HG03064 (cell line): ENCODE measurements at regions not wholly inside any gene's neighbourhood (a gene's known extent, or its start where the extent isn't known, plus 50 kb on each side); places are given as distances from the start of the nearest gene placed in this dataset.

ENCODE experiments used
- ATAC-seq: cut with Tn5 transposase; IDR thresholded peaks from one replicate; pipeline ENCODE4 v1.9.1; 2021; ENCODE audit warnings: low read depth; ENCODE audit not compliant: unreplicated experiment

DNA sequence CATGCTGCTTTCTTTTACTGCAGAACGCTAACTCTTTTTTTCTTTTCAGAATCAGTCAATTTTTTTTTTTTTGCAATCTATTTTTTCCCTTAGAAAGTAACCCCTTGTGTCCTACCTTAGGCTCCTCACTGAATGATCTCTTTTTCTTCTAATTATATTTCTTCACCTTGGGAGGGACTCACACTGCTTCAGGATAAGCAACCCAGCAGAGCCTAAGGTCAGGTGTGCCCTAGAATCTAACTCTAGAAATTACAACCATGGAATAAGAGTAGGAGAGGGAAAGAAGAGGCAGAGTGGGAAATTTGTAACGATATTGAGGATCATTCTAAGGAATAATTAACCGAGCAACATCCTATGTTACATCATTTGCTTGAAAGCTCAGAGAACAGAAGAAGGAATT lies 564.0 kb upstream of the MEF2C start:
- ATAC-seq: no peak

DNA sequence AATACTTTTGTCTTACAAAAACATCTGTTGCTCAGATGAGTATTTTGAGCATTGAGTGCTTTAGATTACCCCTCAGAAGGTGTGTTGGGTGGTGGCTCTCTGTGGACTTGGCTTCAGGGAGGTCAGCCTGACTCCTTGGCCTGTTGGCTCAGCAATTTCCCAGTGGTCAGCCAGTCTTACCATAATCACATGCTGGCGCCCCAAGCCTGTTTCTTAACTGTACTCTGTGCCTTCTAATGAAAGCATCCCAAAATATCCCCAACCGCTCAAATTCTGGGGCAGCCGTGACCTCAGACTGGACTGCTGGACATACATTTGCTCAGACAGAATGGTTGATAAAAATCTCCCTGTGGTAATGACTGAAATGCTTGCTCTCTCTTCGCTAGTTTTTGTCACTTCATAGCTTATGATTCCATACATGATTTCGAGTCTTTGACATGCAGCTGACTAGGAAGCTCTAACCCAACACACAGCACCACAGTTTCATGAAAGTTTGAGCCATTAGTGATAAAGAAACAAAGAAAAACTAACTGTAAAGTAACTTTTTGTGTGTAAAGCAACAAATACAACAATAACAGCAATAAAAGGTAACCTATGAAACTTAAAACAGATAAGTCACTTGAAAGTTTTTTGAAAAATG lies 562.2 kb upstream of the MEF2C start:
- ATAC-seq: peak; percentile 53

DNA sequence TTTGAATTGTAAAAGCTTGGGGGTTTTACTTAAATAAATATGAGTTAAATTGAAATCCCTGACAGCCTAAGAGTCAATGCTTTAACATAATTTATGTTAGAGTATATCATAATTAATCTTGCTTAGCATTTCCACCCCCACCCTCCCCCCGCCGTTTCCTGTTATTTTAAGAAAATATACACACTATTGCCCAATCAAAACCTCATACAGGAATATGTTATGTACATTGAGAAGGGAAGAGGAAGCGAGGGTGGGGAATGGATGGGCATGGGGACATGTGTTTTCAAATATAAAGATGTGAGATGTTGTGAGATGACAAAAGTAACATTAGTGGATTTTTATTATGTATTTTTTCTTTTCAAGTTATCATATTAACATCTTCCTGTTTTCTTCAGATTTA lies 561.1 kb upstream of the MEF2C start:
- ATAC-seq: no peak

DNA sequence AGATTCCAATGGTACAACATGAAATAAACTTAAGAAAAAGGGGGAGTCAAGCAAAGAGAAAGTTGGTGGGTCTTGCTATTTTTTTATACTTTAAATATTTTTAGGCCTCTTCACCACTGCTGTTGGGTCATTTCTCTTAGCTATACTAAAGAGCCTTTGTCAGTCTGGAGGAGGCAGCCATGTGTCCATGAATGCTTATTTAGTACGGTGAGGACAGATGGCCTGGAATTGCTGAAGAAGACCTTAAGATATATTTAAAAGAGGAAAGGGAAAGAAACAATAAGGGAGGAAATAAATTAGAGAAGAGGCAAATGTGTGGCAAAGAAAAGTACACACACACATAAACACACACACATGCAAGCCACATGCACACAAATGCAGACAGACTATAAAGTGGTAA lies 560.5 kb upstream of the MEF2C start:
- ATAC-seq: no peak

DNA sequence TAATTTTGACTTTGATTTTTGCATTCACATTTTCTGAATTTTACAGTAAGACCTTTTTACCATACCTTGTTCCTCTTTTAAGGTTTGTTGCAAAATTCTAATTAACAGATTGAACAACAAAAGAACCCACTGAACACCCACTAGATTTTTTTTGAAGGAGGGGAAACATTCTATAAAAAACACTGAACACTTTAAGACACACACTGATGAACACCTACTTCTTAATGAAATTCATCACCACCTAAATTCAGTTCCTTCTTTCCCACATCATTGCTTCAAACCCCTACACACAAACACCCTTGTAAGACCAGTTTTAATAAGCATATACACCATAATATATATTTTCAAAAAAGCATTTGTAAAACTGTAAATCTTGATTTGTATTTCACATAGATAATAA lies 559.0 kb upstream of the MEF2C start:
- no peak for ATAC-seq

DNA sequence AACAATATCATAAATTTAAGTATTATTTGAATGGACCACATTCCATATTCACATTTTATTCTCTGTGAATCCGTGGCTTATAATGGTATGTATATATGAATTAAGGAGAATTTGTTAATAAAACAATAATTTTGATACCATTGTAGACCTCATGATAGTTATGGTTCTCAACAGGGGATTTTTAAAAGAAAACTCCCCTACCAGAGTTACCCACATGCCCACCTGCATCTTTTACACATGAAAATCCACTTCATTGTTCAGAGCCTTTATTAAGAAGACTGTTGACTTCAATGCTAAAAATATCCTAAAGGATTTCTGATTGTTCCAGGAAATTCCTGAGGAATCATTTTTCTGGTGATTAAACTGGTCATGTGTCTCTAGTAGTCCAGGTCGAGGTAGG lies 557.7 kb upstream of the MEF2C start:
- no peak for ATAC-seq

DNA sequence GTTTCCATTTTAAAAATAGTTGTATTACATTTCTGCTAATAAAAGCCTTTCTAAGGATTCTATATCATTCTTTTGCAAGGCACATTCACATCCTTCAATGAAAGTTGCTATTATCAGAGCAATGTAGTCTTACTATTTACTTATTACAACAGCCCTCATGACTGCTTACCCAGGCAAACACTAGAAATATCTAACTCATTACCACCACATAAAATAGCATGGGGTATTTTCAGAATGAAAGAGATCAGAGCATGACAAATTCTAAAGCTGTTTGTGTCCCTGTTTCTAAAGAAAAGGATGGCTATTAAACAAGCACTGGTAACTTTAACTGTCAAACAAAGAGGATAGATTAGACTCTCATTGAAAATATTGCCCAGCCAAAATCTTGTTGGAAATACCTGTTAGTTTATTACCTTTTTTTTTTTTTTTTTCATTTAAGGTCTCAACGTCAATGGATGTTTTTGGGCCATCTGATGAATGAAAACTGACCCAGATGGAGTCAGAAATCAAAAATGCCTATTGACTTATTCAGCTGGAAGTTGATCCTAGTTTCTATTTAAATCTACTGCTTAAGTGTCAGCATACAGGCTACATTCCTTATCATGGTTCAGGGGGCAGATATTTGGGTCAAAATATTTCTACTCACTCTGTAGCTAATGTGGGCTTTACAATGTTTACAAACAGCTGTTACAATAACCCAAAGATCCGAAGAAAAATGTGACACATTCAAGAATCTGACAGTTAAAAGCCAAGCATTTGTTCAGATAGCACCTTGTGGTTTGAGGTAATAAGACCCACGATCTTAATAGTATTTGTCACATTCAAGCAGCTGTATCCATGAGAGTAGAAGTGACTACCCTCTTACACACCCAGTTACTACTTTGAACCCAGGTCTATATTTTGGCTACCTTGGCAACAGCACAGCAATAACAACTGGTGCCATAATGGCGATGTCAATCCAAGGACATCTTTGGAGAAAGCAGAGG lies 554.8 kb upstream of the MEF2C start:
- ATAC-seq: no peak

DNA sequence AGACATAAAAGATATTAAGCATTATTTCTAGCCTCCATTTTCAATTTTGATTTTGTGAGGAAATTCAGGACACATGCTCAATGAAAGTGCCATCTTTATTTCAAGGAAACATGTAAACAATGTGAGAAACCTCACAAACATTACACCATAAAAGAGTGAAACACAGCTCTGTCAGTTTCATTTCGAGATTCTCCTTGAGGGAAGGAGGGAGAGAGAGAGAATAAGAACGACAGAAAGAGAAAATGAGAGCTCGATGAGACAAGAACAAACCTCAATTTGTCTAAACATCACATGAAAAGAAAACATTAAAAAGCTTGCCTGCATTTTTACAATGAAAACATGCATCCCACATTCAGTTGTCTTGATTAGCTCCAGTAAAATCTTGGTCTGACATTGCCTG lies 553.5 kb upstream of the MEF2C start:
- ATAC-seq: no peak

DNA sequence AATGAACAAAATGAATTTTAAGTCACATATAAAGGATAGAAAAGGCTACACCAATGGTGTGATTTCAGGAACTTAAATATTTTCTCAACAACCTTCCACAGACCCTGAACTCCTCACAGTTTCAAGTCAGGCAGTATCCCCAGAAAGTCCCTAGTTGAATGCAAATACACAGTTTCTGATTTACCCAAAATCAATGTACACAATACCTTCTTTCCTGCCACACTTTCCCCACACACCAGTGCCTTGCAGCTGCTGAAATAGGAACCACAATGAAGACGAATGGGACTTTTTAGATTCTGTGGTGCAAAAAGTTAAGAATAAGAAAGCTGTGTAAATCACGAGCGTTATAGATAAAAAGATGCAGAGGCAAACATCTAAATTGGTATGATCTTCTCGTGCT lies 552.4 kb upstream of the MEF2C start:
- ATAC-seq: peak; percentile 59

DNA sequence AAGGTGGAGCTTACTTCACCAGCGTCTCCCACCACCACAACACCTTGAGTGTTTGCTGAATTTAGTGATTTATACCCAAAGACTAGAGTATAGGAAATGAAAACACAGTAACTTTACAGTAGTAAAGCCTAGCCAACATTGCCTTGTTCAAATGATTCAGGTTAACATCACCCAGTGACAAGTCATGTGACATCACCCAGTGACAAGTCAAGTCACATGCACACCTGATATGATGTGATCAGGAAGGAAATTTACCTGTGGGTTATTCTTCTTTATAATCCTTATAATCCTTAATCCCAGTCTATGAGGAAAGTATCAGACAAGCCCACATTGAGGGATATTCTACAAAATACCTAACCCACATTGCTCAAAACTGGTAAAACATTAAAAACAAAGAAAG lies 545.6 kb upstream of the MEF2C start:
- ATAC-seq: no peak

DNA sequence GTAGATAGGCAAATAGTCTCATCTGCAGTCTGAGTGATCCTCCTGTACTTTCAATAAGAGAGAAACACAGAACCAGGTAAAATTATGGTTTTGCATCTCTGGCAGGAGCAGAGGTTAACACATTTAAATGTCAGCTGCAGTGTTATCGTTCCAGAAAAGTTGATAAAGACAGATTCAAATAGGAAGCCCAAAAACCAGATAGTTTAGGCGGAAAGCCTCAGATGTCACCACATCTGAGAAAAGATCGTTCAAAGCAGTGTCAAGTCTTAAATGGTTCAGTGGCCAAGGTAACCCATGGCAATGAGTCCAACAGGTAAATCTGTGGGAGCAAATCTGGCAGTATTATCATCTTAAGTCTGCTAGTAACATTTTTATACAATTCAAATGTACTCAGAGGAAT lies 542.1 kb upstream of the MEF2C start:
- ATAC-seq: no peak

DNA sequence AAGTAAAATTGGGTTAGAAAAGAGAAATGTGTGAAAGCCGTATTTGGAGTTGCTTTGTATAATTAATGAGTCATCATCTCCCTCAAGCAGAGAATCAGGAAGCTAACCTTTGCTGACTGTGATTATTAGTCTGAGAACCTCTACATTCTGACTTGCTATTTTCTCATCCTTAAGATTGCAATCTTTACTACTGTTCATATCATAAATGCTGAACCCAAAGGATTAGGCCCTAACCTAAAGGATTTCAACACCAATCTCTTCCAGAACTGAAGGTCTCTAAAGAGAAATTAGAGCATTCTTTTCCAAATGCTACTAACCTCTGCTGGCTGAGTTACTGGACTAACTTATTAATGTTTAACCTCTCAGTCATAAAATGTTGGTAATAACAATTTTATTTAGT lies 538.1 kb upstream of the MEF2C start:
- no peak for ATAC-seq

DNA sequence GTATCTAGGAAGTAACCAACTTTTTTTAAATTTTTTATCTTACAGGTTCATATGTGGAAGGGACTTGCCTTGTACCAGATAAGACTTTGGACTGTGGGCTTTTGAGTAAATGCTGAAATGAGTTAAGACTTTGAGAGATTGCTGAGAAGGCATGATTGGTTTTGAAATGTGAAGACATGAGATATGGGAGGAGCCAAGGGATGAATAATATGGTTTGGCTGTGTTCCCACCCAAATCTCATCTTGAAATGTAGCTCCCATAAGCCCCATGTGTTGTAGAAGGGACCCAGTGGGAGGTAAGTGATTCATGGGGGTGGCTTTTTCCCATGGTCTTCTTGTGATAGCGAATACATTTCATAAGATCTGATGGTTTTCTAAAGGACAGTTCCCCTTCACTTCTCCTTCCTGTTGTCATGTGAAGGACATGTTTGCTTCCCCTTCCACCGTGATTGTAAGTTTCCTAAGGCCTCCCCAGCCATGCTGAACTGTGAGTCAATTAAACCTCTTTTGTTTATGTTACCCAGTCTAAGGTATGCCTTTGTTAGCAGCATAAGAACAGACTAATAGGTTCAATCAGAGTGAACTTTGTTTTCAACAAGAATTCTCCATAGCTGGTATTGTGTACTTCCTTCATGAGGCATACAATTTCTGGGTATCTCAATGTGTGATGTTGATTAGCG lies 535.6 kb upstream of the MEF2C start:
- ATAC-seq: no peak

DNA sequence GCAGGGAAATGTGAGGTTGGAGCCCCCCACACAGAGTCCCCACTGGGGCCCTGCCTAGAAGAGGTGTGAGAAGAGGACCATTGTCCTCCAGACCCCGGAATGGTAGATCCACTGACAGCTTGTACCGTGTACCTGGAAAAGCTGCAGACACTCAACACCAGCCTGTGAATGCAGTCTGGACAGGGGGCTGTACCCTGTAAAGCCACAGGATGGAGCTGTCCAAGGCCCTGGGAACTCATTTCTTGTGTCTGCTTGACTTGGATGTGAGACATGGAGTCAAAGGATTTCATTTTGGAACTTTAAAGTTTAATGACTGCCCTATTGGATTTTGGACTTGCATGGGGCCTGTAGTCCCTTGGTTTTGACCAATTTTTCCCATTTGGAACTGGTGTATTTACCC lies 535.0 kb upstream of the MEF2C start:
- ATAC-seq: no peak

DNA sequence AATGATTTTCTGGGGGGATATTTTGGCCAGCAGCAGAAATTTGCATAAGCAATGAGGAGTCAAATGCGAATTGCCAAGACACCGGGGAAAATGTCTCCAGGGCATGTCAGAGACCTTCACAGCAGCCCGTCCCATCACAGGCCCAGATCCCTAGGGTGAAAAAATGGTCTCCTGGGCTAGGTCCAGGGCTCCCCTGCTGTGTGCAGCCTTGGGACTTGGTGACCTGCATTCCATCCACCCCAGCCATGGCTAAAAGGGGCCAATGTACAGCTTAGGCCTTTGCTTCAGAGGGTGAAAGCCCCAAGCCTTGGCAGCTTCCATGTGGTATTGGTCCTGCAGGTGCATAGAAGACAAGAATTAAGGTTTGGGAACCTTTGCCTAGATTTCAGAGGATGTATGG lies 534.5 kb upstream of the MEF2C start:
- no peak for ATAC-seq

DNA sequence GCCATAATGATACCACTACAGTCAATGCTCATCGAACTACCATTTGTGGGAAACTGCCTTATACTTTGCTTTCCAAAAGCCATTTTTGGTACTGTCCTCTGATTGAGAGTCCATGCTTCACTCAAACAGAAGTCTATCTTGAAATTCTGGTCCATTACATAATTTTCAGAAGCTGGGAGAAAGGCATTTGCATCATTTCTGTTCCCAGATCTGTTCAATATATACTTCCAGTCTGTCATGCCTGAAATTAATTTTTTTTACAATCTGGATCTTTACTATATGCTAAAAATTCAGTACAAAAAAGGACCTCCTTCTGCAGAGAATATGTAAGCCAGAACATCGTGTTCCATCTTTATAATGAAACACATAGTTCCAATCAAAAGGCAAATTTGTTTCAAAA lies 528.9 kb upstream of the MEF2C start:
- no peak for ATAC-seq

DNA sequence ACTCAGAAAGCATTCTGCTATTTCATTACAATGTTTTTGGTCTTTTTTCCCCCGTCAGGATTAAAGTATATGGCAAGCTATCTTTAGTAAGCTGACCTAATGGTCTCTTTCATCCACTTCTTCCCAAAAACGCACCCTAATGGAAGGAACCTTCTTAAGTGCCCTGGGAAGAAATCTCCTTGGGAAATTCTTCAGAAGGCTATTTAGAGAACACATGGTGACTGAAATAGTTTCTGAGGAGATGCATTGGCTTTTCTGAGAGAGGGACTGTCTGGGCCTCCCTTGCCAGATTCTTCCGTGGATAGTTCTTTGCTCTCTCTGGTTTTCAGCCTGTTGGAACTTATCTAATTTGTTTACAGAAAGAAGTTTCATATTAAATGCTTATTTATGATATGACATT lies 524.1 kb upstream of the MEF2C start:
- ATAC-seq: no peak

DNA sequence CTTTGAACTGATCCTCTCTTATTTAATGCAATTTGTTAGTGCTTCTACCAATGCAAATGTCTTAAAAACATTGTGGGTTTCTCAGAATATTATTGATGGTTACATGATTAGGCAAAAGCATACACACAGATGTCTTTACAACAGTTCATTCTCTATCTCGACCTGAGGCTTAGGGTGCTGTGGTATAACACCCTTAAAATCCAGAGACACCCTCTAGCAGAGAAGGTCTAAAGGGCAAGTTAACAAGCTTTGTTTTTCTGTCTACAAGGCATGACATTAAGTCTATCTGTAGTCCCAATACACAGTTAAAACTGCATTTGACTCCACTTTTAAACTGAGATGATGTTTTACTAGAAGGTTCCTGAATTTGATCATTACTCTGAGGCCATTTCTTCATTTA lies 518.7 kb upstream of the MEF2C start:
- ATAC-seq: no peak

DNA sequence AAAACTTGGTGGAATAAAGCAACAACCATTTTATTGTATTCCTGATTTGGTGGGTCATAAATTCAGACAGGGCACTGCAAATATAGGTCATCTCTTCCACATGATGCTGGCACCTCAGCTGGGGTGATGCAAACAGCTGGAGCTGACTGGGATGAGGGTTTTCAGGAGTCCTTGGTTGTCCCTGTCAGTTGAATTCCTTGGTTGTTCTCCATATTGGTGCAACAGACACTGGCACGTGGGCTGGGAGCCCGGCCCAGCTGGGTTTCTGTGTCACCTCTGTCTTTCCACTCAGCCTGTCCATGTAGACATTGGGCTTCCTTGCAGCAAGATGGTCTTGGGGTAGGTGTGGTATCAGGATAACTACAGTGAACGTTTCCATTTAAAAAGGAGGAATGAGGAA lies 518.0 kb upstream of the MEF2C start:
- ATAC-seq: no peak

DNA sequence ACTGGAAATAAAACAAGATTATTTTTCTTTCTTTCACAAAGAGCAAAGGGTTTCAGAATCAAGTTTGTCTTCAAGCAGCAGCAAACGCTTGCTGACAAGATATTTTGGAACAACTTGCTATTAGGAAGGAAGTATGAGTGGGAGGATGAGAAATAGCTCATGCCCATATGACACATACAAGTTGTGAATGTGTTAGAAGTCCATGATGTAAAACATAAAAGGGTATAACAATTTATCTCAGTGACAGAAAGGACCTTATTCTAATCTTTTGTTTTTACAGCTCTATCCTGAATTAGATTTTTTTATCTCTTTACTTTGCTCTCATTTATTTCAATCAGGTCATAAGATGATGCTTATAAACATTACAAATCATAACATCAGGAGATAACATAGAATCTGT lies 516.6 kb upstream of the MEF2C start:
- ATAC-seq: no peak

DNA sequence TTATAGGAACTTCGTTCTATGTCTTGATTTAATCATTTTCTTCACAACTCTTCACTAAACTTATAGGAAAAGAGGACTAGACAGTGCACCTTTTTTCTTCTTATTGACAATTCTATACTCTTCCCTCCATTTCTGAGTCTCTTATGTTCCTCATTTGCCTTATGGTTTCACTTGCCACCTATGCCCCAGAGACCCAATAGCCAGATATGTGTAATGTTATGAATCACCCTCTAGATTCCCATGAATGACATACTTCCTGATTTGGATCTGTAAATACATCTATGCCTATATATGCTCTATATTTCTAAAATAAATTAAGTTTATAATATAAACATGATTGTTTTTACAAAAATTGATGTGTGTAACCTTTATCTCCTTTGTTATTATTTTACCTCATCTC lies 514.1 kb upstream of the MEF2C start:
- peak; percentile 77 for ATAC-seq
